ENCODE measurements at regions not wholly inside any gene's neighbourhood (a gene's known extent, or its start where the extent isn't known, plus 50 kb on each side); places are given as distances from the start of the nearest gene placed in this dataset.

GRCh38 chr6:68372991-68373390 is 262.1 kb upstream of the ADGRB3 start:
- no peak for DNase-seq

GRCh38 chr6:68368845-68369244 is 266.2 kb upstream of the ADGRB3 start:
- no peak for DNase-seq

- DNase-seq = no peak
Observed at GRCh38 chr6:68364271-68364805, 270.7 kb upstream of the ADGRB3 start.

GRCh38 chr6:68343901-68344300 is 291.2 kb upstream of the ADGRB3 start:
- DNase-seq = no peak

GRCh38 chr6:68342286-68342685 is 292.8 kb upstream of the ADGRB3 start:
- no peak for DNase-seq

- no peak for DNase-seq
Observed at GRCh38 chr6:68339488-68340131, 295.5 kb upstream of the ADGRB3 start.

GRCh38 chr6:68333442-68333841 is 301.6 kb upstream of the ADGRB3 start:
- DNase-seq = no peak

GRCh38 chr6:68328156-68328555 is 306.9 kb upstream of the ADGRB3 start:
- no peak for DNase-seq

GRCh38 chr6:68326762-68327161 is 308.3 kb upstream of the ADGRB3 start:
- no peak for DNase-seq

- DNase-seq = no peak
Observed at GRCh38 chr6:68317366-68317765, 317.7 kb upstream of the ADGRB3 start.

- DNase-seq = no peak
Observed at GRCh38 chr6:68313911-68314310, 321.2 kb upstream of the ADGRB3 start.

GRCh38 chr6:68307301-68307700 is 327.8 kb upstream of the ADGRB3 start:
- no peak for DNase-seq

- no peak for DNase-seq
Observed at GRCh38 chr6:68296126-68296525, 339.0 kb upstream of the ADGRB3 start.

GRCh38 chr6:68282646-68283045 is 352.4 kb upstream of the ADGRB3 start:
- DNase-seq = no peak

GRCh38 chr6:68279793-68280557 is 355.1 kb upstream of the ADGRB3 start:
- no peak for DNase-seq

- DNase-seq = no peak
Observed at GRCh38 chr6:68273297-68273696, 361.8 kb upstream of the ADGRB3 start.

- DNase-seq = no peak
Observed at GRCh38 chr6:68256391-68256790, 378.7 kb upstream of the ADGRB3 start.

- no peak for DNase-seq
Observed at GRCh38 chr6:68252632-68253031, 382.4 kb upstream of the ADGRB3 start.

- no peak for DNase-seq
Observed at GRCh38 chr6:68247782-68248181, 387.3 kb upstream of the ADGRB3 start.

GRCh38 chr6:68240726-68241125 is 394.4 kb upstream of the ADGRB3 start:
- no peak for DNase-seq

GRCh38 chr6:68239034-68239433 is 396.0 kb upstream of the ADGRB3 start:
- no peak for DNase-seq

- DNase-seq = no peak
Observed at GRCh38 chr6:68238097-68238601, 396.9 kb upstream of the ADGRB3 start.

- no peak for DNase-seq
Observed at GRCh38 chr6:68237205-68237604, 397.9 kb upstream of the ADGRB3 start.

GRCh38 chr6:68235326-68235784 is 399.7 kb upstream of the ADGRB3 start:
- DNase-seq = no peak

All from T-helper 1 cell (primary cell).